ENCODE measurements at regions not wholly inside any gene's neighbourhood (a gene's known extent, or its start where the extent isn't known, plus 50 kb on each side); places are given as distances from the start of the nearest gene placed in this dataset.

GRCh38 chr5:153014194-153014593, 476.3 kb upstream of the GRIA1 start:
- no peak for DNase-seq

- no peak for DNase-seq
These were observed 472.3 kb upstream of the GRIA1 start for GRCh38 chr5:153018121-153018520.

GRCh38 chr5:153030755-153031725, 459.4 kb upstream of the GRIA1 start:
- no peak for DNase-seq

- no peak for DNase-seq
These were observed 451.0 kb upstream of the GRIA1 start for GRCh38 chr5:153039501-153039900.

- DNase-seq = no peak
These were observed 446.6 kb upstream of the GRIA1 start for GRCh38 chr5:153043886-153044285.

- DNase-seq = no peak
These were observed 439.8 kb upstream of the GRIA1 start for GRCh38 chr5:153050496-153051179.

GRCh38 chr5:153066281-153066680, 424.2 kb upstream of the GRIA1 start:
- no peak for DNase-seq

- DNase-seq = no peak
These were observed 422.6 kb upstream of the GRIA1 start for GRCh38 chr5:153067869-153068268.

GRCh38 chr5:153079396-153079795, 411.1 kb upstream of the GRIA1 start:
- no peak for DNase-seq

- no peak for DNase-seq
These were observed 409.5 kb upstream of the GRIA1 start for GRCh38 chr5:153080940-153081339.

- no peak for DNase-seq
These were observed 409.1 kb upstream of the GRIA1 start for GRCh38 chr5:153081385-153081784.

GRCh38 chr5:153084511-153084910, 406.0 kb upstream of the GRIA1 start:
- DNase-seq = no peak

- DNase-seq = no peak
These were observed 404.0 kb upstream of the GRIA1 start for GRCh38 chr5:153086486-153086885.

GRCh38 chr5:153088538-153088937, 401.9 kb upstream of the GRIA1 start:
- no peak for DNase-seq

- no peak for DNase-seq
These were observed 396.1 kb upstream of the GRIA1 start for GRCh38 chr5:153094333-153094732.

GRCh38 chr5:153096381-153096780, 394.1 kb upstream of the GRIA1 start:
- no peak for DNase-seq

GRCh38 chr5:153099328-153099727, 391.1 kb upstream of the GRIA1 start:
- DNase-seq = no peak

GRCh38 chr5:153101235-153102180, 389.0 kb upstream of the GRIA1 start:
- DNase-seq = no peak

GRCh38 chr5:153116916-153117315, 373.6 kb upstream of the GRIA1 start:
- DNase-seq = no peak

GRCh38 chr5:153118018-153118417, 372.5 kb upstream of the GRIA1 start:
- no peak for DNase-seq

- DNase-seq = no peak
These were observed 368.1 kb upstream of the GRIA1 start for GRCh38 chr5:153122403-153122802.

GRCh38 chr5:153130296-153130695, 360.2 kb upstream of the GRIA1 start:
- no peak for DNase-seq
